Parathyroid adenoma (tissue), 2 donors: ENCODE measurements at regions not wholly inside any gene's neighbourhood (a gene's known extent, or its start where the extent isn't known, plus 50 kb on each side); places are given as distances from the start of the nearest gene placed in this dataset.

Source experiments
- H2AFZ ChIP-seq: fragments of 300-600 bp; sonication (generic); one replicate; pipeline ENCODE4 v1.7.0; 2017; ENCODE audit warnings: antibody characterized with exemption, mild to moderate bottlenecking
- H3K27ac ChIP-seq: fragments of 300-600 bp; sonication (generic); one replicate; pipeline ENCODE4 v1.7.0; 2017
- H3K27me3 ChIP-seq: fragments of 300-600 bp; sonication (generic); one replicate; pipeline ENCODE4 v1.7.0; 2017; ENCODE audit warnings: low read length; ENCODE audit not compliant: control insufficient read depth, insufficient read depth
- H3K36me3 ChIP-seq: fragments of 300-600 bp; sonication (generic); one replicate; pipeline ENCODE4 v1.7.0; 2017; ENCODE audit warnings: low read length; ENCODE audit not compliant: control insufficient read depth, insufficient read depth
- H3K4me1 ChIP-seq: fragments of 300-600 bp; sonication (generic); one replicate; pipeline ENCODE4 v1.7.0; 2017; ENCODE audit warnings: control low read depth
- H3K4me2 ChIP-seq: fragments of 300-600 bp; sonication (generic); one replicate; pipeline ENCODE4 v1.7.0; 2017; ENCODE audit warnings: low read length
- H3K4me3 ChIP-seq: fragments of 300-600 bp; sonication (generic); one replicate; pipeline ENCODE4 v1.7.0; 2017; ENCODE audit warnings: low read depth, low read length
- H3K79me2 ChIP-seq: fragments of 300-600 bp; sonication (generic); one replicate; pipeline ENCODE4 v1.7.0; 2017; ENCODE audit warnings: control low read depth
- H3K9ac ChIP-seq: fragments of 300-600 bp; sonication (generic); one replicate; pipeline ENCODE4 v1.7.0; 2017; ENCODE audit warnings: mild to moderate bottlenecking
- H3K9me3 ChIP-seq: fragments of 300-600 bp; sonication (generic); one replicate; pipeline ENCODE4 v1.7.0; 2017; ENCODE audit warnings: low read length; ENCODE audit not compliant: control insufficient read depth
- TF ChIP-seq, protein P1 (sequence below): fragments of 300-600 bp; sonication (generic); IDR thresholded peaks from one replicate; pipeline ENCODE4 v1.7.0; 2017; ENCODE audit warnings: antibody characterized with exemption, mild to moderate bottlenecking
- donor health status: primary hyperparathyroidism.

DNA sequence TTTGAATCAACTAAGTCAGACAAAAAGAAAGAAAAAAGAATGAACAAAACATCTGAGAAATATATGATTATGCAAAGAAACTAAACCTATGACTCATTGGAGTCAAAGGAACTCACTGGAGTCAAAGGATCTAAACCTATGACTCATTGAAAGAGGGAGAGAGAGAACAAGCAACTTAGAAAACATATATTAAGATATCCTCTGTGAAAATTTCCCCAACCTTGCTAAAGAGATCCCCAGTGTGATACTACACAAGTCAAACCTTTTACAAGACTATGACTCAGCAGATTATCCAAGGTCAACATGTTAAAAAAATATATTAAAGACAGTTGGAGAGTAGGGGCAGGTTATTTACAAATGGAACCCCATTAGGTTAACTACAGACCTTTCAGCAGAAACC is 1538.3 kb downstream of the NCAM2 start:
- Histone ChIP-seq H3K27me3 (no peaks in the 10 kb centered on the region), H3K36me3 (no peaks in the 10 kb centered on the region), H2AFZ (no peak overlapping the region), H3K27ac (no peak overlapping the region), H3K9ac (no peak overlapping the region), H3K4me2 (no peak overlapping the region), H3K79me2 (no peaks in the 10 kb centered on the region), H3K4me3 (no peak overlapping the region), H3K4me1 (no peaks in the 10 kb centered on the region), H3K9me3 (no peaks in the 10 kb centered on the region)
- TF ChIP-seq, protein P1, sequence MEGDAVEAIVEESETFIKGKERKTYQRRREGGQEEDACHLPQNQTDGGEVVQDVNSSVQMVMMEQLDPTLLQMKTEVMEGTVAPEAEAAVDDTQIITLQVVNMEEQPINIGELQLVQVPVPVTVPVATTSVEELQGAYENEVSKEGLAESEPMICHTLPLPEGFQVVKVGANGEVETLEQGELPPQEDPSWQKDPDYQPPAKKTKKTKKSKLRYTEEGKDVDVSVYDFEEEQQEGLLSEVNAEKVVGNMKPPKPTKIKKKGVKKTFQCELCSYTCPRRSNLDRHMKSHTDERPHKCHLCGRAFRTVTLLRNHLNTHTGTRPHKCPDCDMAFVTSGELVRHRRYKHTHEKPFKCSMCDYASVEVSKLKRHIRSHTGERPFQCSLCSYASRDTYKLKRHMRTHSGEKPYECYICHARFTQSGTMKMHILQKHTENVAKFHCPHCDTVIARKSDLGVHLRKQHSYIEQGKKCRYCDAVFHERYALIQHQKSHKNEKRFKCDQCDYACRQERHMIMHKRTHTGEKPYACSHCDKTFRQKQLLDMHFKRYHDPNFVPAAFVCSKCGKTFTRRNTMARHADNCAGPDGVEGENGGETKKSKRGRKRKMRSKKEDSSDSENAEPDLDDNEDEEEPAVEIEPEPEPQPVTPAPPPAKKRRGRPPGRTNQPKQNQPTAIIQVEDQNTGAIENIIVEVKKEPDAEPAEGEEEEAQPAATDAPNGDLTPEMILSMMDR, result no peak

DNA sequence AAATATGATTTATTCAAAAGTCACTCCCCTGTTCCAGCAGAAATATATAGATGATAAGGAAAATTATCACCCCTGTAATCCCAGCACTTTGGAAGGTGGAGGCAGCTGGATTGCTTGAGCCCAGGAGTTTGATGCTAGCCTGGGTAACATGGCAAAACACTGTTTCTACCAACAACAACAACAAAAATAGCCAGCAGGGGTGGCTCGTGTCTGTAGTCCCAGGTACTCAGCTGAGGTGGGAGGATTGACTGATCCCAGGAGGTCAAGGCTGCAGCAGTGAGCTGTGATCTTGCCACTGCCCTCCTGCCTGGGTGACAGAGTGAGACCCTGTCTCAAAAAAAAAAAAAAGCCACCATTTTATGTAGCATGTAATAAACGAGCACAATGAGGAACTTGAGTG is 1546.5 kb downstream of the NCAM2 start:
- no peaks in the 10 kb centered on the region for H3K9me3 ChIP-seq
- H3K4me1 ChIP-seq, result no peaks in the 10 kb centered on the region
- no peaks in the 10 kb centered on the region for H3K79me2 ChIP-seq
- H3K9ac ChIP-seq, result no peak overlapping the region
- H3K27me3 ChIP-seq, result no peaks in the 10 kb centered on the region
- TF ChIP-seq, protein P1, result no peak
- H2AFZ ChIP-seq, result no peak overlapping the region
- no peak overlapping the region for H3K4me2 ChIP-seq
- H3K27ac ChIP-seq, result no peak overlapping the region
- H3K4me3 ChIP-seq, result no peak overlapping the region
- H3K36me3 ChIP-seq, result no peaks in the 10 kb centered on the region

DNA sequence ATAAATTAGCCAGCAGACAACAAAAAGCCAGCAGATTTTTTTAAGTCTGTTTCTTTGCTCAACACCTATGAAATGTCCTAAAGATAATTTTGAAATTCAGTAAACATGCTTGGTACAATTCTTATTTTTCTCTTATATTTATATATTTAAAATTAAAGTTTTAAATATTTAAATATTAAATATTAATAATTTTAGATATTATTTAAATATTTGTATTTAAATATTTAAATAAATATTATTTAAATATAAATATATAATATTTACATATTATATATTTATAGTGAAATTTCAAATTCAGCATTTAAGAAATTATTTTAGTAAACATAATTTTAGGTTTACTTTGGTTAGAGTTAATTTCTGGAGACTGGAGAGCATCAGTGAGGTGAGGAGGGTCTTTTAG is 1554.2 kb downstream of the NCAM2 start:
- Histone ChIP-seq H3K9ac (no peak overlapping the region), H3K36me3 (no peaks in the 10 kb centered on the region), H3K27ac (no peak overlapping the region), H3K4me1 (no peaks in the 10 kb centered on the region), H3K4me3 (no peak overlapping the region), H2AFZ (no peak overlapping the region), H3K27me3 (no peaks in the 10 kb centered on the region), H3K4me2 (no peak overlapping the region), H3K9me3 (no peaks in the 10 kb centered on the region), H3K79me2 (no peaks in the 10 kb centered on the region)
- TF ChIP-seq, protein P1, result no peak

DNA sequence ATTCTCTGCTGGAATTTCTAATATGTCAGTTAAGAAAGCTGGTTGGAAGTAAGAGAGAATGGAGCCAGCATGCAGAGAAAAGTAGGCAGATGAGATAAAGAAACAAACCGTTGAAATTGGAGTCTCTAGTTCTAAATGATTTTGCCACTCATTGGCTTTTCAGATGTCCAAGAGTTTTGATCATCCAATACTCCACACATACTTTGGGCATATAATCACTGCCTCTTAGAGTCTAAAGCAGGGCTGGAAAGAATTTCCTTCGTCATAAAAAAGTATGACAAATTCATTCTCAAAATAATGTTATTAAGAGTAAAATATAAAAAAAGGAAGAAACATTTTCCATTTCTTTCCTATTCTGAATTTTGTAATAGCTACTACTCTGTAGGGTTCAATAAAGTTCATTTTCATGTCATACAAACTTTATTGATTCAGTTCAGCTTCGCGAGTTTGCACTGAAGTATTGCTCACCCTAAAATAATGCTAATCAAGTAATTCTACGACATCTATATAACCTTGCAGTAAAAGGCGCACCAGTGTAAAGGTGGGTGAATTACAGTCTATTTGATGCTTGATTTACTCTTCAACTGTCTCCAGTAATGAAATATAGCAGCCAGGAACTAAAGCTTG is 1556.6 kb downstream of the NCAM2 start:
- H3K9me3 ChIP-seq, result no peaks in the 10 kb centered on the region
- H3K27ac ChIP-seq, result no peak overlapping the region
- H3K4me1 ChIP-seq, result no peaks in the 10 kb centered on the region
- H3K4me3 ChIP-seq, result no peak overlapping the region
- no peaks in the 10 kb centered on the region for H3K27me3 ChIP-seq
- H3K36me3 ChIP-seq, result no peaks in the 10 kb centered on the region
- TF ChIP-seq, protein P1, result no peak
- no peak overlapping the region for H3K4me2 ChIP-seq
- H3K79me2 ChIP-seq, result no peaks in the 10 kb centered on the region
- no peak overlapping the region for H3K9ac ChIP-seq
- H2AFZ ChIP-seq, result no peak overlapping the region

DNA sequence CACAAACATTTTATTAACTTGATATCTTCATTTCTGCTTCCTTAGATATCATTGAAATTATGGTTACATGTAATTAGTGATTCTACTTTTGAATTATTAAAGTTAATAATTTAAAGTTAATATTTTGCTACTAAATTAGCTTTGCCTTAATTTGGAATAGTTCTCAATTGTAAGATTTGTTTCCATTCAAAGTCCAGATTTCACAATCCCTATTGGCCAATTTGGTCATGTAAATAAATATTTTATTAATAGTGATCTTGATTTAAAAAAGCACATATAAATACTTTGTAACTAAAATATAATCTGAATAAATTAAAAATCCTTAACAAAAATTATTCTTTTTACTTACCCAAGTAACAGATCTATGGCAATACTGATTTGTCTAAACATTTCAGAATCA is 1558.6 kb downstream of the NCAM2 start:
- no peak overlapping the region for H3K4me3 ChIP-seq
- no peak overlapping the region for H2AFZ ChIP-seq
- no peaks in the 10 kb centered on the region for H3K79me2 ChIP-seq
- no peaks in the 10 kb centered on the region for H3K27me3 ChIP-seq
- H3K9ac ChIP-seq, result no peak overlapping the region
- no peak overlapping the region for H3K4me2 ChIP-seq
- H3K27ac ChIP-seq, result no peak overlapping the region
- no peaks in the 10 kb centered on the region for H3K9me3 ChIP-seq
- no peaks in the 10 kb centered on the region for H3K4me1 ChIP-seq
- TF ChIP-seq, protein P1, result no peak
- H3K36me3 ChIP-seq, result no peaks in the 10 kb centered on the region
